ENCODE measurements at regions not wholly inside any gene's neighbourhood (a gene's known extent, or its start where the extent isn't known, plus 50 kb on each side); places are given as distances from the start of the nearest gene placed in this dataset.

DNA sequence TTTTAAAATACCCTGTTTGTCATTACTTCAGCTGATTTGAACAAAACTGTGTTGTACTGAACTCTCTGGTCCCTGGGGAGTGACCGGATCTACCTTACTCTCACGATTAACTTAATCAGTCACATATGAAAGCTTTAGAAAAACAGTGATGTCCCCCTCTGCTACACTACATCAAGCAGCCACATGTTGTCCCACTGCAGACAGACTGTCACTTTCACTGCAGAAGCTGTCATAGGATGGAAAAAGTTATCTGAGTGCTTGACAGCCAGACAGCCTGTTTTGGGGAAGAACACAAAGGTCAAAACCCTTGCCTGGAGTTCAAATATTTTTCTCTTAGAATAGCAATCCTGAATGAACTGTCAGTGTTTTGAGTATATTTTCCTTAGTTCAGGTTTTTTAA lies 546.4 kb downstream of the DTWD2 start:
- no peaks in the 10 kb centered on the region for H3K27me3 Mint-ChIP-seq (ENCODE audit: unreplicated experiment)
- no peak for DNase-seq
- H3K36me3 Mint-ChIP-seq (ENCODE audit: insufficient read depth, unreplicated experiment), result no peaks in the 10 kb centered on the region
- no peaks in the 10 kb centered on the region for H3K4me1 Mint-ChIP-seq (ENCODE audit: low read depth, unreplicated experiment)
- intact Hi-C loops (cut with micrococcal nuclease; ENCODE audit: unreplicated experiment), result no loop called here
- CTCF ChIA-PET, result no interaction called here
- H3K4me3 Mint-ChIP-seq (ENCODE audit: low read depth, unreplicated experiment), result no peak overlapping the region
- no peak overlapping the region for H3K27ac Mint-ChIP-seq (ENCODE audit: unreplicated experiment)
- peaks cover 16% of the 10 kb centered on the region for H3K9me3 Mint-ChIP-seq (ENCODE audit: low read depth, unreplicated experiment)
- TF ChIP-seq, protein P1, sequence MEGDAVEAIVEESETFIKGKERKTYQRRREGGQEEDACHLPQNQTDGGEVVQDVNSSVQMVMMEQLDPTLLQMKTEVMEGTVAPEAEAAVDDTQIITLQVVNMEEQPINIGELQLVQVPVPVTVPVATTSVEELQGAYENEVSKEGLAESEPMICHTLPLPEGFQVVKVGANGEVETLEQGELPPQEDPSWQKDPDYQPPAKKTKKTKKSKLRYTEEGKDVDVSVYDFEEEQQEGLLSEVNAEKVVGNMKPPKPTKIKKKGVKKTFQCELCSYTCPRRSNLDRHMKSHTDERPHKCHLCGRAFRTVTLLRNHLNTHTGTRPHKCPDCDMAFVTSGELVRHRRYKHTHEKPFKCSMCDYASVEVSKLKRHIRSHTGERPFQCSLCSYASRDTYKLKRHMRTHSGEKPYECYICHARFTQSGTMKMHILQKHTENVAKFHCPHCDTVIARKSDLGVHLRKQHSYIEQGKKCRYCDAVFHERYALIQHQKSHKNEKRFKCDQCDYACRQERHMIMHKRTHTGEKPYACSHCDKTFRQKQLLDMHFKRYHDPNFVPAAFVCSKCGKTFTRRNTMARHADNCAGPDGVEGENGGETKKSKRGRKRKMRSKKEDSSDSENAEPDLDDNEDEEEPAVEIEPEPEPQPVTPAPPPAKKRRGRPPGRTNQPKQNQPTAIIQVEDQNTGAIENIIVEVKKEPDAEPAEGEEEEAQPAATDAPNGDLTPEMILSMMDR (IDR thresholded peaks at IDR 0.05; ENCODE audit: unreplicated experiment), result no peak
- no TSS peak for BruUV-seq (replicated peaks)

- H3K9me3 Mint-ChIP-seq (ENCODE audit: low read depth, unreplicated experiment), result peaks cover 18% of the 10 kb centered on the region
- CTCF ChIA-PET, result no interaction called here
Measured at GRCh38 chr5:118441034-118441433, 547.3 kb downstream of the DTWD2 start.

DNA sequence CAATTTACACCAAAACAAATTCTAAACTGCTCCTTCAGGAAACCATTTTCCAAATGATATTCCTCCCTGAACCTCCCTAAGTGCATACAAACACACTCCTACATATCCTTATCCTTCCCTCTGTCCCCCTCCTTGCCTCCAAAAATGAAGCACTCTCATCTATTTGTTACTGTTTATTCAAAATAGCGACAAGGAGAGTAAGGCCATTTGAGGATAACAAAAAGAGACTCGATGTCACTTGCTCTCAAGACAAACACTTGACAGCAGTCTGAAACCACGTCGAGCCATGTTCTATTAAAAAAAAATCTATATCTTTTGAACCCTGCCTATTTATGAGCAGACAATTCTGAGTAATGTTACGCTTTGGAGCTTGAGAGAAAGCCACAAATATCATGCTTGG lies 547.9 kb downstream of the DTWD2 start:
- intact Hi-C loops (cut with micrococcal nuclease; ENCODE audit: unreplicated experiment), result no loop called here
- H3K27me3 Mint-ChIP-seq (ENCODE audit: unreplicated experiment), result no peaks in the 10 kb centered on the region
- CTCF ChIA-PET, result no interaction called here
- no peak overlapping the region for H3K4me3 Mint-ChIP-seq (ENCODE audit: low read depth, unreplicated experiment)
- BruUV-seq (replicated peaks), result no TSS peak
- H3K27ac Mint-ChIP-seq (ENCODE audit: unreplicated experiment), result no peak overlapping the region
- H3K9me3 Mint-ChIP-seq (ENCODE audit: low read depth, unreplicated experiment), result peaks cover 18% of the 10 kb centered on the region
- no peaks in the 10 kb centered on the region for H3K4me1 Mint-ChIP-seq (ENCODE audit: low read depth, unreplicated experiment)
- TF ChIP-seq, protein P1 (IDR thresholded peaks at IDR 0.05; ENCODE audit: unreplicated experiment), result no peak
- DNase-seq, result no peak
- no peaks in the 10 kb centered on the region for H3K36me3 Mint-ChIP-seq (ENCODE audit: insufficient read depth, unreplicated experiment)

More at GRCh38 chr5:118441034-118441433, 547.3 kb downstream of the DTWD2 start:
- TF ChIP-seq, protein P1 (IDR thresholded peaks at IDR 0.05; ENCODE audit: unreplicated experiment), result no peak
- H3K36me3 Mint-ChIP-seq (ENCODE audit: insufficient read depth, unreplicated experiment), result no peaks in the 10 kb centered on the region
- no TSS peak for BruUV-seq (replicated peaks)
- no peak overlapping the region for H3K4me3 Mint-ChIP-seq (ENCODE audit: low read depth, unreplicated experiment)
- no peaks in the 10 kb centered on the region for H3K27me3 Mint-ChIP-seq (ENCODE audit: unreplicated experiment)
- no peak for DNase-seq
- intact Hi-C loops (cut with micrococcal nuclease; ENCODE audit: unreplicated experiment), result no loop called here
- no peaks in the 10 kb centered on the region for H3K4me1 Mint-ChIP-seq (ENCODE audit: low read depth, unreplicated experiment)
- H3K27ac Mint-ChIP-seq (ENCODE audit: unreplicated experiment), result no peak overlapping the region

DNA sequence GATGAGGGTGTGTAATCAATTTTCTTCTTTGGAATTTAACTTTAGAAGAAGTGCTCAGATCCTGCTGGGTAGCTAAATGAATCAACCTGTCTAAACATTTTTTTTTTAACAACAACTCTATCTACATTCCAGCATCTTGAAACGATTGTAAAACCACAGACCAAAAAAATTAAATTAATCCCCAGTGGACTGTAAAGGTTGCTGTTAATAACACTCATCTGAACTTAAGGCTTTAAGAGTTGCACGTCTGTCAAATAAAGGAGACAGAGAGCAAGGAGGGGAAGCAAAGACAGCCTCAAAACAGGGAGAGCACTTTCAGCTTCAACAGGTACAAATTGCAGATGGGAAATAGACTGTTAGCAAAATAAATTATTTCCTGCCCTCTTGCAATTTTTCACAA lies 548.5 kb downstream of the DTWD2 start:
- CTCF ChIA-PET, result no interaction called here
- intact Hi-C loops (cut with micrococcal nuclease; ENCODE audit: unreplicated experiment), result no loop called here
- Mint-ChIP-seq H3K4me1 (ENCODE audit: low read depth, unreplicated experiment) (no peaks in the 10 kb centered on the region), H3K27me3 (ENCODE audit: unreplicated experiment) (no peaks in the 10 kb centered on the region), H3K36me3 (ENCODE audit: insufficient read depth, unreplicated experiment) (no peaks in the 10 kb centered on the region), H3K4me3 (ENCODE audit: low read depth, unreplicated experiment) (no peak overlapping the region), H3K9me3 (ENCODE audit: low read depth, unreplicated experiment) (peaks cover 18% of the 10 kb centered on the region), H3K27ac (ENCODE audit: unreplicated experiment) (no peak overlapping the region)
- no TSS peak for BruUV-seq (replicated peaks)
- DNase-seq, result no peak
- TF ChIP-seq, protein P1 (IDR thresholded peaks at IDR 0.05; ENCODE audit: unreplicated experiment), result no peak

GRCh38 chr5:118435131-118435530 lies 553.2 kb downstream of the DTWD2 start:
- Mint-ChIP-seq H3K4me3 (ENCODE audit: low read depth, unreplicated experiment) (no peak overlapping the region), H3K9me3 (ENCODE audit: low read depth, unreplicated experiment) (peaks cover 11% of the 10 kb centered on the region), H3K36me3 (ENCODE audit: insufficient read depth, unreplicated experiment) (no peaks in the 10 kb centered on the region), H3K4me1 (ENCODE audit: low read depth, unreplicated experiment) (no peaks in the 10 kb centered on the region), H3K27me3 (ENCODE audit: unreplicated experiment) (no peaks in the 10 kb centered on the region), H3K27ac (ENCODE audit: unreplicated experiment) (no peak overlapping the region)
- CTCF ChIA-PET, result no interaction called here
- TF ChIP-seq, protein P1 (IDR thresholded peaks at IDR 0.05; ENCODE audit: unreplicated experiment), result no peak
- BruUV-seq (replicated peaks), result no TSS peak
- intact Hi-C loops (cut with micrococcal nuclease; ENCODE audit: unreplicated experiment), result no loop called here
- DNase-seq, result no peak
